ENCODE measurements at regions not wholly inside any gene's neighbourhood (a gene's known extent, or its start where the extent isn't known, plus 50 kb on each side); places are given as distances from the start of the nearest gene placed in this dataset.

DNA sequence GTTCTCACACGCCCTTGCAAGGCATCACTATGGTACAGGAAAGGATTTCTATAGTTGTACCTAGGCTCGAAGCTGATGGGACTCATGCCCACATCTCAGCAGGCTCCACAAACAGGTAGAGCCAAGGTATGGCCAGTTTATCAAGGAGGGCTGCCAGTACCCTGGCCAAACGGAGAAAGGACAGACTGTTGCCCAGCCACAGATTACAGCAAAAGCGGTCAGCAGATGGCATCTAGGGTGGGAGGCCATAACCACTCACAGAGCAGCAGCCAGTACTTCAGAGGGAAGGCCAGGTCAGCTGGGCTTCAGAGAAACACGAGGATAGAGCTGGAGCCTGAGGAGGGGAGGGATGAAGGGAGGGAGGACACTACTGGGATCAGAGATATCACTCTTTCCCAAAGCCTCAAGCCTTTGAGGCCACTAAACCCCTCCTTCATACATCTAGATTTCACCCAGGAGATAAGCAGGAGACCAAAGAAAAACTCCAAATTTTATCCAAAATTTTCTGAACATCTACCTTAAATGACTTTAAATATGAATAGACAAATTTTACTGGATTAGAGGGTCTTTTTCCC is 904.2 kb upstream of the NXPH2 start:
- TF ChIP-seq, protein P1, sequence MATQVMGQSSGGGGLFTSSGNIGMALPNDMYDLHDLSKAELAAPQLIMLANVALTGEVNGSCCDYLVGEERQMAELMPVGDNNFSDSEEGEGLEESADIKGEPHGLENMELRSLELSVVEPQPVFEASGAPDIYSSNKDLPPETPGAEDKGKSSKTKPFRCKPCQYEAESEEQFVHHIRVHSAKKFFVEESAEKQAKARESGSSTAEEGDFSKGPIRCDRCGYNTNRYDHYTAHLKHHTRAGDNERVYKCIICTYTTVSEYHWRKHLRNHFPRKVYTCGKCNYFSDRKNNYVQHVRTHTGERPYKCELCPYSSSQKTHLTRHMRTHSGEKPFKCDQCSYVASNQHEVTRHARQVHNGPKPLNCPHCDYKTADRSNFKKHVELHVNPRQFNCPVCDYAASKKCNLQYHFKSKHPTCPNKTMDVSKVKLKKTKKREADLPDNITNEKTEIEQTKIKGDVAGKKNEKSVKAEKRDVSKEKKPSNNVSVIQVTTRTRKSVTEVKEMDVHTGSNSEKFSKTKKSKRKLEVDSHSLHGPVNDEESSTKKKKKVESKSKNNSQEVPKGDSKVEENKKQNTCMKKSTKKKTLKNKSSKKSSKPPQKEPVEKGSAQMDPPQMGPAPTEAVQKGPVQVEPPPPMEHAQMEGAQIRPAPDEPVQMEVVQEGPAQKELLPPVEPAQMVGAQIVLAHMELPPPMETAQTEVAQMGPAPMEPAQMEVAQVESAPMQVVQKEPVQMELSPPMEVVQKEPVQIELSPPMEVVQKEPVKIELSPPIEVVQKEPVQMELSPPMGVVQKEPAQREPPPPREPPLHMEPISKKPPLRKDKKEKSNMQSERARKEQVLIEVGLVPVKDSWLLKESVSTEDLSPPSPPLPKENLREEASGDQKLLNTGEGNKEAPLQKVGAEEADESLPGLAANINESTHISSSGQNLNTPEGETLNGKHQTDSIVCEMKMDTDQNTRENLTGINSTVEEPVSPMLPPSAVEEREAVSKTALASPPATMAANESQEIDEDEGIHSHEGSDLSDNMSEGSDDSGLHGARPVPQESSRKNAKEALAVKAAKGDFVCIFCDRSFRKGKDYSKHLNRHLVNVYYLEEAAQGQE (IDR thresholded peaks at IDR 0.05; ENCODE audit: low read depth, low read length): no peak
- TF ChIP-seq CHD2 (IDR thresholded peaks at IDR 0.05; ENCODE audit: low read length, partially characterized antibody) (no peak), GATA2 (CRISPR knock-in tag; IDR thresholded peaks at IDR 0.05) (no peak)
- Histone ChIP-seq H3K9me3 (no peaks in the 10 kb centered on the region), H2AFZ (ENCODE audit: low read depth) (no peak overlapping the region), H4K20me1 (ENCODE audit: insufficient read depth) (no peaks in the 10 kb centered on the region), H3K79me2 (ENCODE audit: insufficient read depth) (no peaks in the 10 kb centered on the region), H3K4me3 (ENCODE audit: low read depth in 2 of 2, low read length in 1 of 2) (no peak overlapping the region), H3K4me1 (ENCODE audit: control insufficient read depth in 1 of 2, insufficient read depth in 2 of 2, low read depth in 1 of 2, low read length in 1 of 2) (no peaks in the 10 kb centered on the region), H3K9ac (no peak overlapping the region), H3K27ac (ENCODE audit: low read depth in 2 of 2, low read length in 1 of 2) (no peak overlapping the region), H3F3A (replicated peaks; ENCODE audit: insufficient read depth) (no peaks in the 10 kb centered on the region), H3K36me3 (replicated peaks in 1 of 2; ENCODE audit: control insufficient read depth in 1 of 2, insufficient read depth in 2 of 2, low read length in 1 of 2) (no peaks in the 10 kb centered on the region), H3K4me2 (no peak overlapping the region), H3K9me2 (no peaks in the 10 kb centered on the region), H3K27me3 (ENCODE audit: insufficient read depth) (no peaks in the 10 kb centered on the region)
- 25% methylated on average over 5 of the region's 5 CpGs for WGBS (ENCODE audit: low lambda C conversion rate)
- DNase-seq: no peak
- ChIA-PET CTCF (no interaction called here), POLR2A (no interaction called here)

DNA sequence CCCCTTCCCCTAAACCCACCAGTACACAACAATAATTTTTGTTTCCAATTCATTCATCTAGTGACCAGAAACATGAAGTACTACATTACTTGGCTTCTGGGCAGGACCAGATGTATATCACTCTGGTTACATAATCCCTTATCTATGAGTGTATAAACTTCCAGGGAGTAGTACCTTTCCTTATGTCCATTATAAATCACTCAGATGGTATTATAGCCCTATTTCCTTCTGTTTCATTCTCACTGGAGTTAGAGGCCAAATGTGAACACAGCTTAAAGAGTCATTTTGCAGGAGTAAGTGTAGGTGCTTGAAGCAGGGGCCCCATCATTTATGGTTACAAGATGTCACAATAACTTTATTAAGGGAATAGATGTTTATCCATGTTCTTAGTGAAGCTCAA is 894.4 kb upstream of the NXPH2 start:
- H3K36me3 ChIP-seq (replicated peaks in 1 of 2; ENCODE audit: control insufficient read depth in 1 of 2, insufficient read depth in 2 of 2, low read length in 1 of 2): no peaks in the 10 kb centered on the region
- H3K9ac ChIP-seq: no peak overlapping the region
- H3K4me1 ChIP-seq (ENCODE audit: control insufficient read depth in 1 of 2, insufficient read depth in 2 of 2, low read depth in 1 of 2, low read length in 1 of 2): peaks cover 0 to 3% of the 10 kb centered on the region in 2 experiments; a peak in 1 of 4 replicates
- POLR2A ChIA-PET: interaction anchor here (0.6 kb wide), 1 partner anchor 304 kb away, joined by 3 read pairs; no protein-coding TSS in a partner anchor
- no peaks in the 10 kb centered on the region for H3K27me3 ChIP-seq (ENCODE audit: insufficient read depth)
- no peaks in the 10 kb centered on the region for H4K20me1 ChIP-seq (ENCODE audit: insufficient read depth)
- no peak for DNase-seq
- TF ChIP-seq FOXM1 (IDR thresholded peaks at IDR 0.05; ENCODE audit: low read depth) (no peak), EP300 (IDR thresholded peaks at IDR 0.05; ENCODE audit: borderline replicate concordance in 1 of 2, low read depth in 1 of 2, low read length in 1 of 2) (no peak), SMC3 (IDR thresholded peaks at IDR 0.05; ENCODE audit: low read depth, low read length) (no peak), NFIC (IDR thresholded peaks at IDR 0.05; ENCODE audit: borderline replicate concordance) (no peak), POLR2AphosphoS5 (IDR thresholded peaks at IDR 0.05; ENCODE audit: low read depth, low read length) (no peak), GABPA (IDR thresholded peaks at IDR 0.05; ENCODE audit: low read depth) (no peak), SIN3A (IDR thresholded peaks at IDR 0.05; ENCODE audit: borderline replicate concordance, low read depth, low read length) (no peak), TAF1 (IDR thresholded peaks at IDR 0.05; ENCODE audit: borderline replicate concordance, low read depth, low read length) (no peak), YY1 (IDR thresholded peaks at IDR 0.05; ENCODE audit: low read depth) (no peak)
- TF ChIP-seq, protein P2, sequence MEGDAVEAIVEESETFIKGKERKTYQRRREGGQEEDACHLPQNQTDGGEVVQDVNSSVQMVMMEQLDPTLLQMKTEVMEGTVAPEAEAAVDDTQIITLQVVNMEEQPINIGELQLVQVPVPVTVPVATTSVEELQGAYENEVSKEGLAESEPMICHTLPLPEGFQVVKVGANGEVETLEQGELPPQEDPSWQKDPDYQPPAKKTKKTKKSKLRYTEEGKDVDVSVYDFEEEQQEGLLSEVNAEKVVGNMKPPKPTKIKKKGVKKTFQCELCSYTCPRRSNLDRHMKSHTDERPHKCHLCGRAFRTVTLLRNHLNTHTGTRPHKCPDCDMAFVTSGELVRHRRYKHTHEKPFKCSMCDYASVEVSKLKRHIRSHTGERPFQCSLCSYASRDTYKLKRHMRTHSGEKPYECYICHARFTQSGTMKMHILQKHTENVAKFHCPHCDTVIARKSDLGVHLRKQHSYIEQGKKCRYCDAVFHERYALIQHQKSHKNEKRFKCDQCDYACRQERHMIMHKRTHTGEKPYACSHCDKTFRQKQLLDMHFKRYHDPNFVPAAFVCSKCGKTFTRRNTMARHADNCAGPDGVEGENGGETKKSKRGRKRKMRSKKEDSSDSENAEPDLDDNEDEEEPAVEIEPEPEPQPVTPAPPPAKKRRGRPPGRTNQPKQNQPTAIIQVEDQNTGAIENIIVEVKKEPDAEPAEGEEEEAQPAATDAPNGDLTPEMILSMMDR (IDR thresholded peaks at IDR 0.05): no peak
- TF ChIP-seq, protein P3, sequence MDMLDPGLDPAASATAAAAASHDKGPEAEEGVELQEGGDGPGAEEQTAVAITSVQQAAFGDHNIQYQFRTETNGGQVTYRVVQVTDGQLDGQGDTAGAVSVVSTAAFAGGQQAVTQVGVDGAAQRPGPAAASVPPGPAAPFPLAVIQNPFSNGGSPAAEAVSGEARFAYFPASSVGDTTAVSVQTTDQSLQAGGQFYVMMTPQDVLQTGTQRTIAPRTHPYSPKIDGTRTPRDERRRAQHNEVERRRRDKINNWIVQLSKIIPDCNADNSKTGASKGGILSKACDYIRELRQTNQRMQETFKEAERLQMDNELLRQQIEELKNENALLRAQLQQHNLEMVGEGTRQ (IDR thresholded peaks at IDR 0.05; ENCODE audit: borderline replicate concordance, low read depth, low read length): no peak
- TF ChIP-seq, protein P4, sequence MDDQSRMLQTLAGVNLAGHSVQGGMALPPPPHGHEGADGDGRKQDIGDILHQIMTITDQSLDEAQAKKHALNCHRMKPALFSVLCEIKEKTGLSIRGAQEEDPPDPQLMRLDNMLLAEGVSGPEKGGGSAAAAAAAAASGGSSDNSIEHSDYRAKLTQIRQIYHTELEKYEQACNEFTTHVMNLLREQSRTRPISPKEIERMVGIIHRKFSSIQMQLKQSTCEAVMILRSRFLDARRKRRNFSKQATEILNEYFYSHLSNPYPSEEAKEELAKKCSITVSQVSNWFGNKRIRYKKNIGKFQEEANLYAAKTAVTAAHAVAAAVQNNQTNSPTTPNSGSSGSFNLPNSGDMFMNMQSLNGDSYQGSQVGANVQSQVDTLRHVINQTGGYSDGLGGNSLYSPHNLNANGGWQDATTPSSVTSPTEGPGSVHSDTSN (IDR thresholded peaks at IDR 0.05): no peak
- TF ChIP-seq, protein P5, sequence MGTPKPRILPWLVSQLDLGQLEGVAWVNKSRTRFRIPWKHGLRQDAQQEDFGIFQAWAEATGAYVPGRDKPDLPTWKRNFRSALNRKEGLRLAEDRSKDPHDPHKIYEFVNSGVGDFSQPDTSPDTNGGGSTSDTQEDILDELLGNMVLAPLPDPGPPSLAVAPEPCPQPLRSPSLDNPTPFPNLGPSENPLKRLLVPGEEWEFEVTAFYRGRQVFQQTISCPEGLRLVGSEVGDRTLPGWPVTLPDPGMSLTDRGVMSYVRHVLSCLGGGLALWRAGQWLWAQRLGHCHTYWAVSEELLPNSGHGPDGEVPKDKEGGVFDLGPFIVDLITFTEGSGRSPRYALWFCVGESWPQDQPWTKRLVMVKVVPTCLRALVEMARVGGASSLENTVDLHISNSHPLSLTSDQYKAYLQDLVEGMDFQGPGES (IDR thresholded peaks at IDR 0.05; ENCODE audit: low read depth, low read length): no peak
- TF ChIP-seq, protein P6, sequence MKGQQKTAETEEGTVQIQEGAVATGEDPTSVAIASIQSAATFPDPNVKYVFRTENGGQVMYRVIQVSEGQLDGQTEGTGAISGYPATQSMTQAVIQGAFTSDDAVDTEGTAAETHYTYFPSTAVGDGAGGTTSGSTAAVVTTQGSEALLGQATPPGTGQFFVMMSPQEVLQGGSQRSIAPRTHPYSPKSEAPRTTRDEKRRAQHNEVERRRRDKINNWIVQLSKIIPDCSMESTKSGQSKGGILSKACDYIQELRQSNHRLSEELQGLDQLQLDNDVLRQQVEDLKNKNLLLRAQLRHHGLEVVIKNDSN (IDR thresholded peaks at IDR 0.05; ENCODE audit: borderline replicate concordance, low read depth): no peak
- TF ChIP-seq, protein P7, sequence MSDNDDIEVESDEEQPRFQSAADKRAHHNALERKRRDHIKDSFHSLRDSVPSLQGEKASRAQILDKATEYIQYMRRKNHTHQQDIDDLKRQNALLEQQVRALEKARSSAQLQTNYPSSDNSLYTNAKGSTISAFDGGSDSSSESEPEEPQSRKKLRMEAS (IDR thresholded peaks at IDR 0.05; ENCODE audit: low read depth): no peak
- H3K27ac ChIP-seq (ENCODE audit: low read depth in 2 of 2, low read length in 1 of 2): no peak overlapping the region
- no peak overlapping the region for H2AFZ ChIP-seq (ENCODE audit: low read depth)
- CTCF ChIA-PET: interaction anchor here (0.6 kb wide), 1 partner anchor 108 kb away, joined by 3 read pairs; no protein-coding TSS in a partner anchor
- no peaks in the 10 kb centered on the region for H3K9me2 ChIP-seq
- H3K79me2 ChIP-seq (ENCODE audit: insufficient read depth): no peaks in the 10 kb centered on the region
- no peaks in the 10 kb centered on the region for H3F3A ChIP-seq (replicated peaks; ENCODE audit: insufficient read depth)
- H3K4me2 ChIP-seq: no peak overlapping the region
- H3K9me3 ChIP-seq: no peaks in the 10 kb centered on the region
- H3K4me3 ChIP-seq (ENCODE audit: low read depth in 2 of 2, low read length in 1 of 2): no peak overlapping the region

Data from SK-N-SH (cell line).